ENCODE measurements at regions not wholly inside any gene's neighbourhood (a gene's known extent, or its start where the extent isn't known, plus 50 kb on each side); places are given as distances from the start of the nearest gene placed in this dataset.

DNA sequence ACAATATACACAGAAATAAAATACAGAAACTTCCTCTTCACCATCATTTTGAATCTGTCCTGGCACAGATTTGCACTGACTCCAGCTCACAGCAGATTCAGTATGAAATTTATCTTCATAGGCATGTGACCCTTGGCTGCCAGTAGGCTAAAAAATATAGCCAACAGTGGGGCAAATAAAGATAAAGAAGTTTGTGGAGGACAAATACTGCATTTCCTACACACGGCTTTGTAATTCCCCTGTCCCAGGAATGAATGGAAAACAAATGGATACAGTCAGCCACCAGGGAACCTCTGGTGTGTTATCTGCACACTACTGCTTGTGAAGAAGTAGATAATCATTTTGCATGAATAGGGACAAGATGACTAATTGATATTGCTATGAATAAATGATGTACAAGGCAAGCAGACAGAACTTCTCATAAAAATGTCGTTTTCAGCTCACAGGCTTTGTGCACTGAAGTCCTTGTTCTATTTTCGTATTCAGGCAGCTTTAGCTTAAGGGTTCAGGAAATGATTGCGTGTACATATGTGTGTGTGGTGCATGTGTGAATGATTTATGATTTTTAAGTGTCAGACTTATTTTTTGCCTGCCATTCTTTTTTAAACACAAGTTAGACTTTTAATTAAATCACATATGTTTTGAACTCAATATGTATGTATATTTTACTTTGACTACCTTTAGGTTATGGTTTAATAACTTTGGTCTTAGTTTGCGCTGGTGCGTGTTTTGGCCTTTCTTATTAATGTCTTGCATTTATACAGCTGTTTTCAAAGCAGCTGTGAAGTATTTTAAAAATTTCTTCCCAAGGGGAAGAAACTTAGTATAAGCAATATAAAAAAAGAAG is 543.8 kb upstream of the JAG1 start:
- peak; percentile 79 for DNase-seq

- DNase-seq, result no peak
These were observed 544.4 kb upstream of the JAG1 start for GRCh38 chr20:11218173-11218680.

DNA sequence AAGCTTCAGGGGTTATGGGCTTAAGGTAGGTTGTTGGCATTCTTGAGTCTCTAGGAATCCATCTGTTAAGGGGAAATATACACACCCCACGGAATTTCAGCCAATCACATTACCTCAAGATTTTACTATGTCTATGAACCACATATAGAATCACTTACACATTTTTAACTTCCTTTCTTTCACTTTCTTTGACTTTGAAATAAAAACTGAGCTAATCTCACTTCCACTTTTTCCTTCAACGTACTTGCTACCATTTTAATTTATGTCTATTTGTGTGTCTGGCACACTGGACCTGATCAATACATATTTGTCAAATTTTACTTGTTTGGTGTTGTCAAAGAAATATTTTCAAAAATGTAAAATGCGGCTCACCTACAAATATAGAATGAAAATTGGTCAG is 545.4 kb upstream of the JAG1 start:
- no peak for DNase-seq

GRCh38 chr20:11221046-11221445 is 547.2 kb upstream of the JAG1 start:
- DNase-seq, result no peak

GRCh38 chr20:11222243-11222642 is 548.4 kb upstream of the JAG1 start:
- no peak for DNase-seq

DNA sequence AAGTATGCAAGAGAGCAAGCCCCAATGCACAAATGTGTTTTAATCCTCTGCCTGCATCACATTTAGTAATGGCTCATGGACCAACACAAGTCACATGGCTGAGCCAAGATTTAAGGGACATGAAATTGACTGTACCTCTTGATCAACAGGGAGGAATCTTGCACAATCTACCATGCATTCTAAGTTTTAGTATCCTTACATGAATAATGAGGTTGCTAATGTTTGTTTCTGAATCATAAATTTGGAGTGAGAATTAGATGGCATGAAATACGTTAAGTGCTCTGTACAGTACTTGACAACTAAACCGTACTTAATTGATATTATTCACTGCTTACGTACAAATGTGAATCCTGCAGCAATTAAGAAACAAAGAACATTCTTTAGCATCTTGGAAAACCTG is 553.8 kb upstream of the JAG1 start:
- DNase-seq, result no peak

- no peak for DNase-seq
These were observed 556.0 kb upstream of the JAG1 start for GRCh38 chr20:11229772-11230171.

GRCh38 chr20:11230999-11231398 is 557.2 kb upstream of the JAG1 start:
- DNase-seq, result no peak

GRCh38 chr20:11231742-11232648 is 558.2 kb upstream of the JAG1 start:
- no peak for DNase-seq

- DNase-seq, result no peak
These were observed 559.1 kb upstream of the JAG1 start for GRCh38 chr20:11232896-11233295.

DNA sequence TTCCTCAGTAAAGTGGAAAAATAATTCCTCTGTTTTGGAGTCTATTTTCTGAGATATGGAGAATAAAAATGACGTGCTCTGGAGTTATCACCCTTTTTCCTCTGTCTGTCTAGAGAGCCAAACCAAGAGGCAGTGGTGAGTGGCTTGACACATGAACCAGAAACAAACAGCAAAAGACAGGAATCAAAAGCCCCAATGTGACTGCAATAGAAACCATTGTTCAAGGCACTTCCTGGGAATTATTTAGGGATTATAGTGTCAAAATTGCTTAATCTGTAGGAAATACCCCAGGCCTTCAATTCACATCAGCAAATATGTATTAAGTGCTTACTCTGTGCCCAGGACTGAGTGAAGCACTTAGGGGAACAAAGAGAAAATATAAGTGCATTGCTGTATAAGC is 560.4 kb upstream of the JAG1 start:
- no peak for DNase-seq

DNA sequence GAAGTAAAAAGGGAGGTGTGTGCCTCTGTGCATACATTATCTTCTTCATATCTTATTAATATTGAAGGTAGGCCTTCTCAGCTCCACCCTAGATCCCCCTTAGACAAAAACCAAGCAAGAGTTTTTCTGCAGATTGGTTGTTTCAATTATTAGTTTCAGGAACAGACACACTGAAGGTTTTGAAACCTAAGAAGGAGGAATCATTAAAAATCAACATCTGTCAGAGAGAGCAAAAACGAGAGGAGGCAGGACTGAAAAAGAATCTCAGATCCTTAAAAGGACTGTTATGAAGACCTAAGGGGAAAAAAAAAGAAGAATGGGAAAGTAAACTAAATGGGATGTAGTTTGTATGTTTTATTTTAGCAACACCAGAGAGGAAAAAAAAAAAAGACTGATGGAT is 560.8 kb upstream of the JAG1 start:
- DNase-seq, result no peak

DNA sequence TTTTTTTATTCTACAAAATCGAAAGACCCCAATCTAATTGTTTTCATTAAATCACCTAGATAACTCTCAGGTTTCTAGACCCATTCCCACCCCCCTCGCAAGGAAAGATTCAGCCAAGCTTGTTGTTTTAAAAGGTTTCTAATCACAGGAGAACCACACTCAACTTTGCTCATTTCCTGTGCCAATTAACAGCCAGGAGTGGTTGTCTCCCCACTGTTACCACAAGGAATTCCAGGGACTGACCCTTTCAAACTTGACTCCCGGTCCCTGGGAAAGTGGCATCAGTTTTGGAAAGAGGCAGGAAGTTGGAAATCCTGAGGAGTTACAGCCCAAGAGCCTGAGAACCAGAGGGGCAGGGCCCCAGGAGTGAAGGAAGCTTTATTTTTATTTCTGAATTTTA is 561.3 kb upstream of the JAG1 start:
- DNase-seq, result no peak

DNA sequence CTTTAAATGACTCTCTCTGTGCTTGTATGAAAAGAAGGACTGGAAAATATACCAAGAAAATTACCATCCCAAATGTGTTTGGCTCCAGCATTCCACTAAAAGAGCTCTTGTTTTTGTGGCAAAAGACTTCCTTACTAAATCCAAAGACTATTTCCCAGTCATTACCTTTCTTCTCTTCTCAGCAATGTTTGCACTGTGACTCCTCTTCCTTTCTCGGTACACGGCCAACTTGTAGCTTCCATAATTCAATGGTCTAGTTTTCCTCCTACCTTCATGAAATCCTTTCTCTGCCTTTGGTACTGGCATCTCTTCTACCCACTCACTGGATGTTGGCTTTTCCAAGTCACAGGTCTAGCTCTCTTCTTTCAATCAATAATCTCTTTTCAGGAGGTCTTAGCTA is 568.5 kb upstream of the JAG1 start:
- DNase-seq, result no peak

- DNase-seq, result no peak
These were observed 571.6 kb upstream of the JAG1 start for GRCh38 chr20:11245431-11245830.

GRCh38 chr20:11246251-11246775 is 572.5 kb upstream of the JAG1 start:
- DNase-seq, result no peak

- no peak for DNase-seq
These were observed 573.5 kb upstream of the JAG1 start for GRCh38 chr20:11247046-11248010.

DNA sequence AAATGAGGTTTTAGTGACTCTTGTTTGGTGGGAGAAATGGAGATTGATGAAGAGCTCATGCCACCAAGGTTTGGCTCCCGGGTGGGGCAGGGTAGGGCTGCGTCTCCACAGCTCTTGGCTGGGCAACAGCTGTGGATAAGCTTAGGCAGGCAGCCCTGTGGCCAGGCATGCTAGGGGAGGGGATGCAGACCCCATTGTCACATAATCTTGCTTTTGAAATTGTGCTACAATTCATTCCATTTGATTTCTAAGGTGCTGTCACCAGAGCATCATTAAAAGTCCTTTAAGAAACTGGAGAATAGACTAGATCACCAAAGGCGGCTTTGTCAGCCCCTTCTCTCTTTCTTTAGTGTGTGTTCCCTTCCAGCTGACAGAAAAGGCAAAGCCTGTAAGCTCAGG is 574.2 kb upstream of the JAG1 start:
- no peak for DNase-seq

DNA sequence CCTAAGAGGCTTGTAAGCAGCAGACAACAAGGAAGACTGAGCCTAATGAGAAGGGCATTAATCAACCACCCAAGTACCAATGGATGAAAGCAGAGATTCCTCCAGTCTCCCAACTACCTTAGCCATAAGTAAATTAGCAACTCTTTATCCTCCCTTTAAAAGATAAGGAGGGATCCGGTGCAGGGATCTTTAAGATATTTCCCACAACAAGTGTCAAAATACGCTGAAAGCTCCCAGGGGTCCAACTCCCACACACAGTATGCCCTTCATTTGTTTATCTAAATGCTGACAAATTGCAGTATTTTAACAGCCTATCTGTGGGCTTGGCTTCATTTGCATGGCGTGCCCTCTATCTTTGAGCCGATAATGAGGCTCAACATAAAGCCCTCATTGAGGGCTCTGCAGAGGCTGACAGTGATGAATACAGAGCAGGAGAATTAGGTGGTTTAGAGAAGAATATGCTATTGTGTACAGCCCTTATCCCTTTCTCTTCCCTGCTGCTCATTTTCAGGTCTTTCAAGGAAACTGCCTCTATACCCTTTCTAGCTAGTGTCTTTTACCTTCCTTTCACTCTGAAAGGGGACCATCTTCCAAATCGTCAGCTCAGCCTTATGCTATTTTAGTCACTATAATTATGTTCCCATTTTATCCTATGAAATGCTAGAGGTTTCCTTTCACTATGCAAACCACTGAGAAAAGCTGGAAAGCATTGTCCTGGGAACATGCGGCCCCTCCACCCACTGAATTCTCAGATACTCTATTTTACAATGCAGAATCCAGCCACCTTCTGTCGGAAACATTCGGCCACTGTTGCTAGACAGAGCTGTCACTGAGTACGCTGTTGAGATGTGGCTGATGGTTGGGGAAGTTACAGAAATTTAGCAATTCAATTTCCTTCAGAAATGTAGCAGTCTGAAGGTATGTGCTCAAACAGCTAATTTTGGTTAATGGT is 575.2 kb upstream of the JAG1 start:
- no peak for DNase-seq

DNA sequence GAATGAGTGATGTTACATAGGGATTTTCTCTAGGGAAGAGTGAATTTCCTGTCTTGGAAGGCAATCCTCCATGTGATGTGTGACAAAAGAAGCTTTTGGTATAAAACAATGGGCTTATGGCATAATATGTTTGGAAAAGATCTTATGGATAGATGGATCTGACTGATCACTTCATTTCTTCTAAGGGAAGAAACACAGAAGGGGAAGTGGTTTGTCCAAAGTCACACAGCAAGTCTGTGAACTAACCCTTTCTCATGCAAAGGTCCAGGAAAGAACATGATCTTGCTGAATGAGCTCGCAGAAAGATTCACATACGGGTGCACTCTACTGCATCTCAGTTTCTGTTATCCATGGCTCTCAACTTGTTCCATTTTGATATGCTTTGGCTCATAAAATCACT is 575.9 kb upstream of the JAG1 start:
- DNase-seq, result no peak

DNA sequence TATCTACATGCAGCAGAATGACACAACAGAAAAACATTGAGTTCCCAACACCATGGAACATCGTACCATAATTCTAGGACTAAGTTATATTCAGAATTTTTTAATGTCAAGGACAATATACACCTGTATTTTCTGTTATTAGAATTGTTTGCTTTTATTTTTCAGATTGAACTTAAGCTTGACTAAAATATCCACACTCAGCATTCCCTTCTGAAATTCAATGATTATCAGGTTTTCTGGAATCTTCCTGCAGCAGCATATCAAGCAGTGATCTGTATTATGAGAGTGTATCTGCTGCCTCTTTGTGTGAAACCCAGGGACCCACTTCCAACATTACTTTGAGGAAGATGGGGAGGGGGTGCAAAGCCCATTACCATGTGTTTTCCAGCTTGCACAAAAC is 578.6 kb upstream of the JAG1 start:
- no peak for DNase-seq
